ENCODE measurements at regions not wholly inside any gene's neighbourhood (a gene's known extent, or its start where the extent isn't known, plus 50 kb on each side); places are given as distances from the start of the nearest gene placed in this dataset.

GRCh38 chr12:86799616-86800015 is 543.4 kb upstream of the MGAT4C start:
- TF ChIP-seq CTCF (IDR thresholded peaks at IDR 0.05 in 8 of 11, conservative IDR thresholded peaks at IDR 0.05 in 3 of 11) = no peak
- no peak for TF ChIP-seq POLR2A (IDR thresholded peaks at IDR 0.05)
- TF ChIP-seq POLR2AphosphoS5 (IDR thresholded peaks at IDR 0.05) = no peak
